SK-N-MC (cell line): ENCODE measurements at regions not wholly inside any gene's neighbourhood (a gene's known extent, or its start where the extent isn't known, plus 50 kb on each side); places are given as distances from the start of the nearest gene placed in this dataset.

Experiments
- DNase-seq: peaks from one replicate; pipeline ENCODE4 v3.0.0-alpha.2; 2011; ENCODE audit warnings: low read depth, low spot score
- H3K27ac ChIP-seq: fragments of 200-600 bp; sonication (generic); 2 replicates; pipeline ENCODE4 v1.5.1; 2016; ENCODE audit warnings: mixed run types
- H3K36me3 ChIP-seq: fragments of 200-600 bp; sonication (generic); 2 replicates; pipeline ENCODE4 v1.6.1; 2017; ENCODE audit warnings: antibody characterized with exemption, low read length, mixed read lengths; ENCODE audit not compliant: insufficient read depth
- H3K4me3 ChIP-seq: fragments of 200-600 bp; sonication (generic); 2 replicates; pipeline ENCODE4 v1.5.1; 2016
- H3K9ac ChIP-seq: fragments of 200-600 bp; sonication (generic); 2 replicates; pipeline ENCODE4 v1.8.0; 2017; ENCODE audit warnings: mixed run types, mixed read lengths; ENCODE audit not compliant: insufficient read length
- H3K9me3 ChIP-seq: fragments of 200-600 bp; sonication (generic); 2 replicates; pipeline ENCODE4 v1.6.1; 2017; ENCODE audit warnings: low read depth, mild to moderate bottlenecking, antibody characterized with exemption, low read length, moderate library complexity, mixed read lengths
- EZH2 ChIP-seq: fragments of 200-600 bp; sonication (generic); IDR thresholded peaks from one replicate; pipeline ENCODE4 v1.6.1; 2017; ENCODE audit warnings: antibody characterized with exemption
- FOXP2 ChIP-seq: optimal IDR thresholded peaks from 2 replicates; pipeline ENCODE3; 2011; ENCODE audit warnings: mild to moderate bottlenecking, moderate library complexity; ENCODE audit not compliant: insufficient read depth; ENCODE audit errors: extremely low read length, control extremely low read depth
- POLR2AphosphoS5 ChIP-seq: IDR thresholded peaks from 2 replicates; pipeline ENCODE4 v1.6.1; 2012; ENCODE audit warnings: mild to moderate bottlenecking, low read depth, low read length, borderline replicate concordance

- Histone ChIP-seq H3K9me3 (no peaks in the 10 kb centered on the region), H3K4me3 (no peak overlapping the region), H3K36me3 (no peaks in the 10 kb centered on the region), H3K27ac (no peak overlapping the region), H3K9ac (no peak overlapping the region)
- TF ChIP-seq EZH2 (no peak), POLR2AphosphoS5 (no peak), FOXP2 (no peak)
- DNase-seq, result no peak
These were observed 359.4 kb downstream of the MZT1 start for GRCh38 chr13:72368031-72368430.

GRCh38 chr13:72346716-72347115 lies 380.7 kb downstream of the MZT1 start:
- Histone ChIP-seq H3K27ac (no peak overlapping the region), H3K9me3 (no peaks in the 10 kb centered on the region), H3K4me3 (no peak overlapping the region), H3K9ac (no peak overlapping the region), H3K36me3 (no peaks in the 10 kb centered on the region)
- TF ChIP-seq EZH2, result no peak
- TF ChIP-seq POLR2AphosphoS5, result no peak
- TF ChIP-seq FOXP2, result no peak
- no peak for DNase-seq

- Histone ChIP-seq H3K36me3 (no peaks in the 10 kb centered on the region), H3K9ac (no peak overlapping the region), H3K4me3 (no peak overlapping the region), H3K27ac (no peak overlapping the region), H3K9me3 (no peaks in the 10 kb centered on the region)
- no peak for DNase-seq
- TF ChIP-seq FOXP2 (no peak), POLR2AphosphoS5 (no peak), EZH2 (no peak)
These were observed 385.1 kb downstream of the MZT1 start for GRCh38 chr13:72342364-72342763.

- Histone ChIP-seq H3K9me3 (no peaks in the 10 kb centered on the region), H3K4me3 (no peak overlapping the region), H3K27ac (no peak overlapping the region), H3K9ac (no peak overlapping the region), H3K36me3 (no peaks in the 10 kb centered on the region)
- TF ChIP-seq EZH2, result no peak
- TF ChIP-seq POLR2AphosphoS5, result no peak
- no peak for TF ChIP-seq FOXP2
- DNase-seq, result no peak
These were observed 385.5 kb downstream of the MZT1 start for GRCh38 chr13:72341904-72342303.

GRCh38 chr13:72317346-72318109 lies 409.9 kb downstream of the MZT1 start:
- no peak for DNase-seq
- H3K9me3 ChIP-seq, result no peaks in the 10 kb centered on the region
- H3K4me3 ChIP-seq, result no peak overlapping the region
- H3K36me3 ChIP-seq, result no peaks in the 10 kb centered on the region
- TF ChIP-seq POLR2AphosphoS5, result no peak
- no peak for TF ChIP-seq EZH2
- no peak for TF ChIP-seq FOXP2
- no peak overlapping the region for H3K27ac ChIP-seq
- no peak overlapping the region for H3K9ac ChIP-seq

- H3K9me3 ChIP-seq, result no peaks in the 10 kb centered on the region
- no peak overlapping the region for H3K4me3 ChIP-seq
- no peak overlapping the region for H3K27ac ChIP-seq
- H3K36me3 ChIP-seq, result no peaks in the 10 kb centered on the region
- no peak for DNase-seq
- no peak overlapping the region for H3K9ac ChIP-seq
- TF ChIP-seq FOXP2, result no peak
- TF ChIP-seq EZH2, result no peak
- TF ChIP-seq POLR2AphosphoS5, result no peak
These were observed 410.7 kb downstream of the MZT1 start for GRCh38 chr13:72316716-72317115.

GRCh38 chr13:72315312-72315711 lies 412.1 kb downstream of the MZT1 start:
- no peak for DNase-seq
- Histone ChIP-seq H3K36me3 (no peaks in the 10 kb centered on the region), H3K9ac (no peak overlapping the region), H3K9me3 (no peaks in the 10 kb centered on the region), H3K4me3 (no peak overlapping the region), H3K27ac (no peak overlapping the region)
- TF ChIP-seq FOXP2, result no peak
- no peak for TF ChIP-seq EZH2
- TF ChIP-seq POLR2AphosphoS5, result no peak

- no peak for DNase-seq
These were observed 413.2 kb downstream of the MZT1 start for GRCh38 chr13:72314210-72314609.

GRCh38 chr13:72313546-72313945 lies 413.9 kb downstream of the MZT1 start:
- no peak overlapping the region for H3K4me3 ChIP-seq
- no peak for DNase-seq
- no peak overlapping the region for H3K9ac ChIP-seq
- H3K36me3 ChIP-seq, result no peaks in the 10 kb centered on the region
- no peaks in the 10 kb centered on the region for H3K9me3 ChIP-seq
- no peak overlapping the region for H3K27ac ChIP-seq
- no peak for TF ChIP-seq POLR2AphosphoS5
- TF ChIP-seq FOXP2, result no peak
- TF ChIP-seq EZH2, result no peak

More at GRCh38 chr13:72314210-72314609, 413.2 kb downstream of the MZT1 start:
- no peaks in the 10 kb centered on the region for H3K9me3 ChIP-seq
- H3K27ac ChIP-seq, result no peak overlapping the region
- no peaks in the 10 kb centered on the region for H3K36me3 ChIP-seq
- TF ChIP-seq FOXP2 (no peak), EZH2 (no peak), POLR2AphosphoS5 (no peak)
- no peak overlapping the region for H3K9ac ChIP-seq
- H3K4me3 ChIP-seq, result no peak overlapping the region
